HG02571 (cell line): ENCODE measurements at regions not wholly inside any gene's neighbourhood (a gene's known extent, or its start where the extent isn't known, plus 50 kb on each side); places are given as distances from the start of the nearest gene placed in this dataset.

Experiments used
- ATAC-seq: cut with Tn5 transposase; IDR thresholded peaks from one replicate; pipeline ENCODE4 v1.9.1; 2021; ENCODE audit warnings: mild to moderate bottlenecking, moderate library complexity; ENCODE audit not compliant: unreplicated experiment

- no peak for ATAC-seq
Measured at GRCh38 chr3:176737480-176738110, 459.7 kb downstream of the TBL1XR1 start.

- no peak for ATAC-seq
Measured at GRCh38 chr3:176734146-176734545, 463.1 kb downstream of the TBL1XR1 start.

GRCh38 chr3:176724394-176724759, 472.9 kb downstream of the TBL1XR1 start:
- no peak for ATAC-seq

- ATAC-seq = no peak
Measured at GRCh38 chr3:176723758-176724393, 473.4 kb downstream of the TBL1XR1 start.

GRCh38 chr3:176714034-176714433, 483.2 kb downstream of the TBL1XR1 start:
- ATAC-seq = no peak

- no peak for ATAC-seq
Measured at GRCh38 chr3:176712191-176712590, 485.1 kb downstream of the TBL1XR1 start.

GRCh38 chr3:176699288-176699687, 498.0 kb downstream of the TBL1XR1 start:
- no peak for ATAC-seq

- ATAC-seq = no peak
Measured at GRCh38 chr3:176697284-176697889, 499.9 kb downstream of the TBL1XR1 start.

- no peak for ATAC-seq
Measured at GRCh38 chr3:176696816-176697215, 500.5 kb downstream of the TBL1XR1 start.

- ATAC-seq = no peak
Measured at GRCh38 chr3:176692966-176693785, 504.1 kb downstream of the TBL1XR1 start.

- ATAC-seq = no peak
Measured at GRCh38 chr3:176692199-176692965, 504.9 kb downstream of the TBL1XR1 start.

- no peak for ATAC-seq
Measured at GRCh38 chr3:176690083-176690869, 507.0 kb downstream of the TBL1XR1 start.

GRCh38 chr3:176687754-176688153, 509.5 kb downstream of the TBL1XR1 start:
- no peak for ATAC-seq

- ATAC-seq = no peak
Measured at GRCh38 chr3:176683382-176683781, 513.9 kb downstream of the TBL1XR1 start.

- no peak for ATAC-seq
Measured at GRCh38 chr3:176663837-176664831, 533.1 kb downstream of the TBL1XR1 start.

- no peak for ATAC-seq
Measured at GRCh38 chr3:176663387-176663786, 533.9 kb downstream of the TBL1XR1 start.

GRCh38 chr3:176661432-176661964, 535.8 kb downstream of the TBL1XR1 start:
- ATAC-seq = no peak

- no peak for ATAC-seq
Measured at GRCh38 chr3:176655404-176656094, 541.7 kb downstream of the TBL1XR1 start.
